ENCODE measurements at regions not wholly inside any gene's neighbourhood (a gene's known extent, or its start where the extent isn't known, plus 50 kb on each side); places are given as distances from the start of the nearest gene placed in this dataset.

- no peaks in the 10 kb centered on the region for H3K36me3 ChIP-seq (ENCODE audit: low read depth, missing control alignments)
- no peaks in the 10 kb centered on the region for H3K27me3 ChIP-seq
- WGBS, 2 donors = 77 to 83% methylated on average over 1 of the region's 1 CpG
- intact Hi-C loops (cut with DNase I; ENCODE audit: low total_unique reads) = no loop called here
- no peak for TF ChIP-seq POLR2A (IDR thresholded peaks at IDR 0.05)
- no peak for TF ChIP-seq CTCF (IDR thresholded peaks at IDR 0.05)
- H3K27ac ChIP-seq = no peak overlapping the region
- no peaks in the 10 kb centered on the region for H3K4me1 ChIP-seq
- H3K9me3 ChIP-seq = no peaks in the 10 kb centered on the region
- H3K4me3 ChIP-seq = no peak overlapping the region
- no peak for DNase-seq
These were observed 745.7 kb downstream of the TRIB2 start for GRCh38 chr2:13462464-13462863.

GRCh38 chr2:13466076-13466475, 749.3 kb downstream of the TRIB2 start:
- DNase-seq = no peak
- H3K36me3 ChIP-seq (ENCODE audit: low read depth, missing control alignments) = no peaks in the 10 kb centered on the region
- no peak overlapping the region for H3K4me3 ChIP-seq
- intact Hi-C loops (cut with DNase I; ENCODE audit: low total_unique reads) = no loop called here
- no peak for TF ChIP-seq CTCF (IDR thresholded peaks at IDR 0.05)
- no peak for TF ChIP-seq POLR2A (IDR thresholded peaks at IDR 0.05)
- H3K27ac ChIP-seq = no peak overlapping the region
- H3K9me3 ChIP-seq = no peaks in the 10 kb centered on the region
- H3K27me3 ChIP-seq = no peaks in the 10 kb centered on the region
- H3K4me1 ChIP-seq = no peaks in the 10 kb centered on the region
- WGBS, 2 donors = 58 to 65% methylated on average over 2 of the region's 2 CpGs

GRCh38 chr2:13474538-13474937, 757.8 kb downstream of the TRIB2 start:
- intact Hi-C loops (cut with DNase I; ENCODE audit: low total_unique reads) = no loop called here
- TF ChIP-seq POLR2A (IDR thresholded peaks at IDR 0.05) (no peak), CTCF (IDR thresholded peaks at IDR 0.05) (no peak)
- no peak for DNase-seq
- no peak overlapping the region for H3K4me3 ChIP-seq
- no peaks in the 10 kb centered on the region for H3K9me3 ChIP-seq
- H3K27ac ChIP-seq = no peak overlapping the region
- H3K4me1 ChIP-seq = no peaks in the 10 kb centered on the region
- no peaks in the 10 kb centered on the region for H3K27me3 ChIP-seq
- H3K36me3 ChIP-seq (ENCODE audit: low read depth, missing control alignments) = no peaks in the 10 kb centered on the region
- 74 to 89% methylated on average over 4 of the region's 4 CpGs for WGBS, 2 donors

- H3K36me3 ChIP-seq (ENCODE audit: low read depth, missing control alignments) = no peaks in the 10 kb centered on the region
- 79 to 84% methylated on average over 1 of the region's 1 CpG for WGBS, 2 donors
- TF ChIP-seq POLR2A (IDR thresholded peaks at IDR 0.05) (no peak), CTCF (IDR thresholded peaks at IDR 0.05) (no peak)
- DNase-seq = no peak
- H3K9me3 ChIP-seq = no peaks in the 10 kb centered on the region
- H3K27ac ChIP-seq = no peak overlapping the region
- H3K4me3 ChIP-seq = no peak overlapping the region
- H3K27me3 ChIP-seq = no peaks in the 10 kb centered on the region
- no peaks in the 10 kb centered on the region for H3K4me1 ChIP-seq
- intact Hi-C loops (cut with DNase I; ENCODE audit: low total_unique reads) = no loop called here
These were observed 763.3 kb downstream of the TRIB2 start for GRCh38 chr2:13480057-13480456.

GRCh38 chr2:13481201-13481600, 764.5 kb downstream of the TRIB2 start:
- no peaks in the 10 kb centered on the region for H3K27me3 ChIP-seq
- 84 to 88% methylated on average over 6 of the region's 6 CpGs for WGBS, 2 donors

More at GRCh38 chr2:13481201-13481600, 764.5 kb downstream of the TRIB2 start:
- no peaks in the 10 kb centered on the region for H3K4me1 ChIP-seq
- H3K36me3 ChIP-seq (ENCODE audit: low read depth, missing control alignments) = no peaks in the 10 kb centered on the region
- no peak for DNase-seq
- no peak overlapping the region for H3K27ac ChIP-seq
- intact Hi-C loops (cut with DNase I; ENCODE audit: low total_unique reads) = no loop called here
- H3K9me3 ChIP-seq = no peaks in the 10 kb centered on the region
- no peak for TF ChIP-seq POLR2A (IDR thresholded peaks at IDR 0.05)
- no peak for TF ChIP-seq CTCF (IDR thresholded peaks at IDR 0.05)
- no peak overlapping the region for H3K4me3 ChIP-seq

Data from testis (tissue), 2 donors.